Right ventricle myocardium superior (tissue), 1 donor: ENCODE measurements at regions not wholly inside any gene's neighbourhood (a gene's known extent, or its start where the extent isn't known, plus 50 kb on each side); places are given as distances from the start of the nearest gene placed in this dataset.
"Not testable (repeated sequence)": the region's sequence is repeated elsewhere in the genome, so short reads cannot be mapped to it uniquely, and the experiment has no call there.

ENCODE experiments used
- ATAC-seq: fragments of 200-7000 bp; cut with Tn5 transposase; one replicate; pipeline ENCODE4 v1.9.1; 2020; ENCODE audit warnings: mild to moderate bottlenecking; ENCODE audit not compliant: poor library complexity
- DNase-seq: peaks from one replicate; pipeline ENCODE4 v3.0.0-alpha.2; 2020
- intact Hi-C: fragments of 100-400 bp; cut with DNase I; formaldehyde crosslinking; loops from one replicate; pipeline ENCODE4 v1.11.2; 2022
- donor health status: DM: no; HTN: yes; CAD: no; lungs with severe emphysema.

DNA sequence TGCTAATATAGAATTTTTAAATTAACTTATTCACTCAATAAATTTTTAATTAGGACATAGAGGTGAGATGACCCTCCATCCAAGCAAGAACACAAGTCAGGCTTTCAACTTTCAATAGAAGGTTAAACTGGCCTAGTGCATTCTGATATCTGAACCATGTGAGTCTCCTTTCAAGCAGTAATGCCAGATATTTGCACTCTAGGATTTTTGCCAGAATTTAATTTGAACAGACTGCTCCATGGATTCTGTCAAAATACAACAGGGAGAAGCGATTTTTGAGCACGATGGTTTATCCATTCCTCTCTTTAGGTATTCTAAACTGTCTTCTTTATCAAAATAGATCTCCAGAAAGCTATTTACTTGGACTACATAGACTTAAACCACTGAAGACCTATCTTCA is 72.0 kb upstream of the DCLK2 start:
- DNase-seq (no peak), ATAC-seq (peak; percentile 48)
- intact Hi-C loops: no loop called here

DNA sequence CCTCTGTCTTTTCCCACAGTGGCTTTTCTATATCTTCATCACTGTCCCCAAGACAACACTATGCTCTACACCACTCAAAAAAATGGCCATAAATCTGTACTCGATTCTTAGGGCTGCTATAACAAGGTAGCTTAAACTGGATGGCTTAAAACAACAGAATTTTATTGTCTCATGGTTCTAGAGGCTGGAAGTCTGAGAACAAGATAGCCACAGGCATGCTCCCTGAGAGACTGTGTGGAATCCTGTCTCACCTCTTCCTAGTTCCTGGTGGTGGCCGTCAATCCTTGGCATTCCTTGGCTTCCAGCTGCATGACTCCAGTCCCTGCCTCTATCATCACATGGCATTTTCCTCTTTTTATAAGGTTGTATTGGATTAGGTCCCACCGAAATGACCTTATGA is 70.7 kb upstream of the DCLK2 start:
- ATAC-seq (no peak), DNase-seq (no peak)
- intact Hi-C loops: no loop called here

DNA sequence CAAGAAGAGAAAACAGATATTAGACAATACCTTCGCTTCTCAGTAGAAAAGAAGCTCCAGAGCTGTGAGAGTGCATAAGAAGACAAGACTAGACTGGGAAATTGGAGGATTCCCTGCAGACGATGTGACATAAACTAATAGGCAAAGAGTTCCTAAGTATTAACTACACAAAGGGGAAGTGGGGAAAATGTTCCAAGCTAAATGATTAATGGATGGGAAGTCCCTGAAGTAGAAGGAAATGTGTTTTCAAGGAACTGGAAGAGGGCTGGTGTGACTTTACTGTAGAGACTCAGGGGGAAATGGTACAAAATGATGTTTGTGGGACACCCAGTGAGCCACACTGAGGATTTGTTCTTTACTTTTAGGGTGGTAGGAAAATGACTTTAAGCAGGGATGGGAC is 69.7 kb upstream of the DCLK2 start:
- intact Hi-C loops: no loop called here
- DNase-seq (no peak), ATAC-seq (no peak)

DNA sequence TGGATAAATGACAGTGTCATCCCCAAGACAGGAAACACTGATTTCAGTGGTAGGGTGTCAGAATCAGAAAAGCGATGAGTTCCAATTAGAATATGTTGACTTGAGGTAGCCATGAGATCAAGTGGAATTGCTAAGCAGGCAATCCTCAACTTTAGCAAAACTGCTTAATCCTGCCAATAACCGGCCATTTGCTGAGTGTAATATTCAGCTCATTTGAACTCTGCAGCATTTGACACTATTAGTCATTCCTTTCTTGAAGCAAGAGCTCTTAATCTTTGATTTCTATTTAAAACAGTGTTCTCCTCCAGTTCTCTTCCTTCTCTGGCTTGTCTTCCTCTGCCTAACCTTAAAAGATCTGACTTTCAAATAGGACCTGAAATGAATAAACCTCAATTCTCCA is 68.7 kb upstream of the DCLK2 start:
- ATAC-seq (no peak), DNase-seq (no peak)
- intact Hi-C loops: no loop called here

DNA sequence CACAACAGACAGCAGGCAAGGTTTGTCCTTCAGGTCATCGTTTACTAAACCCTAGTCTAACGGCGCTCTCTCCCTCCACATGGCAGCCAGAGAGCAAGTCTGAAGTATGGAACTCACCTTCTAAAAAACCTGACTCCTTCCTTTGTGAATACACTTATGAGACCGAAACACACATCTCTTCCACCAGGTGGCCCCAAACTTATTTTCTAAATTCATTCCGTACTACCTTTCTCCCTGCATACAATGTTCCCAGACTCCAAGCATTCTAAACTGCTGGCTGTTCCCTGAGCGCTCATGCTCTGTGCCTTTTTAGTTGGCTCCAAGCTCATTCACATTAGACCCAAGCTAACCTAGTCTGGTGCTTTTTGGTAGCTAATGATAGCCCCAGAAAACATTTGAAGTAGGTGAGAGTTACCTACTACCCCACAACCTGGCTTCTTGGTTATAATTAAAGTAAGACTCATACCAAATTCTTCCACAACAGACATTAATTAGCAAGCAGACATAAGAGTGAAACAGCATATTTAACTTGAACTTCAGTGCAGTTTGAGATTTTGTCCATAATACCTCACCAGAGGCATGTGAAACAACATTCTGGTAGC is 67.6 kb upstream of the DCLK2 start:
- ATAC-seq (peak; percentile 92), DNase-seq (no peak)
- intact Hi-C loops: loop anchor here (5.0 kb wide), 1 partner anchor 197 kb away; no protein-coding TSS in a partner anchor

DNA sequence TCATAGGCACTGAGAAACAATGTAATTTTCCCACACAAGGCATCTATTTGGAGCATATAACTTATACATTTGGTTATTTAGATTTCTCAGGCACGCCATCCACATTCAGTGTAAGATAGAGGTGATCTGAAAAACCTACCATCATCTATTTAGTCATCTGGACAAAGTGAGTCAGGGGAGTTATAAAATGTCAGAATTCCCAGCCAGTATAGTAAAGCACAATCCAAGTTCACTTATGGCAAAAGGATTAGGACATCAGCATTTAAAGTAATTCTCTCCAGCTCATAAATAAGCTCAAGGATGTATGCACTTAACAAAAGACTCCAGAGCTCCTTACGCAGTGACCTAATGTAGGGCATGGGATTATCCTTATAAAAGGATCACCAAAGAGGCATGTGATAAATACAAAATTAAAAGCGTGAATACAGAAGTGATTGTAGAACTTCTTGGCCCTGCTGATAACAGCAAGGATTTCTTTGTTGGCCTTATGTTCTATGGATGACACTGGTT is 65.3 kb upstream of the DCLK2 start:
- ATAC-seq (no peak), DNase-seq (no peak)
- intact Hi-C loops: loop anchor here (5.0 kb wide), 1 partner anchor 194 kb away; no protein-coding TSS in a partner anchor

DNA sequence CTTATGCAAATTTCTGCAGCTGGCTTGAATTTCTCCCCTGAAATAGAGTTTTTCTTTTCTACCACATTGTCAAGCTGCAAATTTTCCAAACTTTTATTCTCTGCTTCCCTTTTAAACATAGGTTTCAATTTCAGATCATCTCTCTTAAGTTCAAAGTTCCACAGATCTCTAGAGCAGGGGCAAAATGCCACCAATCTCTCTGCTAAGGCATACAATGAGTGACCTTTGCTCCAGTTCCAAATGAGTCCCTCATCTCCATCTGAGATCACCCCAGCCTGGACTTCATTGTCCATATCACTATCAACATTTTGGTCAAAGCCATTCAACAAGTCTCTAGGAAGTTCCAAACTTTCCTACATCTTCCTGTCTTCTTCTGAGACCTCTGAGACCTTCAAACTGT is 62.3 kb upstream of the DCLK2 start:
- ATAC-seq, intact Hi-C loops, DNase-seq: not testable (repeated sequence)

DNA sequence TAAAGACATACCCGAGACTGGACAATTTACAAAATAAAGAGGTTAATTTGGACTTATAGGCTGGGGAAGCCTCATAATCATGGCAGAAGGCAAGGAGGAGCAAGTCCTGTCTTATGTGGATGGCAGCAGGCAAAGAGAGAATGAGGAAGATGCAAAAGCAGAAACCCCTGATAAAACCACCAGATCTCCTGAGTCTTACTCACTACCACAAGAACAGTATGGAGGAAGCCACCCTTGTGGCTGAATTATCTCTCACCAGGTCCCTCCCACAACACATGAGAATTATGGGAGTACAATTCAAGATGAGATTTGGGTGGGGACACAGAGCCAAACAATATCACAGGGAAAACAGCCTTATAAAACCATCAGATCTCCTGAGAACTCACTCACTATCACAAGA is 61.6 kb upstream of the DCLK2 start:
- DNase-seq, intact Hi-C loops, ATAC-seq: not testable (repeated sequence)

DNA sequence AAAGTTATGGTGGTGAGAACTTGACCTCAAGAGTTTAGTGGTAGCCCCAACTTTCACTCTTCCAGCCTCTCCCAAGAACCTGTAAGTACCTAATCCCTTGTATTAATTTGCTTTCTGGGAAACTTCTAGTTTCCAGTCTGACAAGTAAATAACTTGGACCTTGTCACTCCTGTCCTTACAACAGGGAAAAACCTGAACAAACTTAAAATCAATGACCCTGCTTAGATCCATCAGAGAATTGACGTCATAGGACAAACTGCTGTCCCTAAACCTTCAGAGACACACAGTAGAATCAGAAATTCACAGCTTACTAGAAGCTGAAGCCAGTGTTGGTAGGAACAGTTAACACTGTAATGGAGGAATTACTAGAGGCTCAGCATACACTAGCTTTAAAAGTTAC is 60.0 kb upstream of the DCLK2 start:
- DNase-seq: no peak
- ATAC-seq: no peak
- intact Hi-C loops: no loop called here

DNA sequence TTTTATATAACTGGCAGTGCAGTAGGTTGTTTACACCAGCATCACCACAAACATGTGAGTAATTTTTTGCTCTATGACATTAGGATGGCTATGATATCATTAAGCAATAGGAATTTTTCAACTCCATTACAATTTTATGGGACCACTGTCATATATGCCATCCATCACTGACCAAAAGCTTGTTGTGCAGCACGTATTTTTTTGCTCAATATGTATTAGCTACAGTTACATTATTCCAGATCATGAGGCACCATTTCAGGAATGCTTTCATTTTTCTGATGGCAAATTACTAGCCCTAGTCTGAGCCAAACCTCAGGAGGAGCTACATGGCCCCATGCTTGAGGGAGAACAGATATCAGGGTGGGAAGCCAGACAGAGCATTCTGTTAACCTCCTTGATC is 56.8 kb upstream of the DCLK2 start:
- ATAC-seq (no peak), DNase-seq (no peak)
- intact Hi-C loops: no loop called here

DNA sequence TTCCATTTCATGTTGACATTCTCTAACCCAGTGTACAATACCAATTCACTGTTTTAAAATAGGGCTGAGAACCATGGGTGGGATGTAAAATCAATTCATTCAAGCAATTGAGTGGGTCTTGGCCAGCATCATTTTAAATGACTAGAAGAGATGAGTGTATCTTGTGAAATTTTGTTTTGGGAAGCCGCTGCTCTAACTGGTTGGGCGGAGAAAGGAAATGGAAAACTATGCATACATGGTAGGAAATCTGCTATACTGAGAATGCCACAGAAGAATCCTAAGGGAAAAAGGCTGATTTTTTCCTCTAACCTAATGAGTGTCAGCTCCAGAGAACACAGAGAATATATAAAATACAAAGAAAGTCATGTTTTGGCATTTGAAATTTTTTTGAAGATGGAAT is 54.8 kb upstream of the DCLK2 start:
- DNase-seq: no peak
- intact Hi-C loops: no loop called here
- no peak for ATAC-seq

DNA sequence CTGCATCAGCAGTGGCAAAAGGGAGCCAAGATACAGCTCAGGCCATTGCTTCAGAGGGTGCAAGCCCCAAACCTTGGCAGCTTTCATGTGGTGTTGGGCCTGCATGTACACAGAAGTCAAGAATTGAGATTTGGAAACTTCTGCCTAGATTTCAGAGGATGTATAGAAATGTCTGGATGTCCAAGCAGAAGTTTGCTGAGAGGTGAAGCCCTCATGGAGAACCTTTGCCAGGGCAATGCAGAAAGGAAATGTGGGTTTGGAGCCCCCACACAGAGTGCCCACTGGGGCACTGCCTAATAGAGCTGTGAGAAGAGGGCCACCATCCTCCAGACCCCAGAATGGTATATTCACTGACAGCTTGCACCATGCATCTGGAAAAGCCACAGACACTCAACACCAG is 51.3 kb upstream of the DCLK2 start:
- intact Hi-C loops, ATAC-seq, DNase-seq: not testable (repeated sequence)
